ENCODE measurements at regions not wholly inside any gene's neighbourhood (a gene's known extent, or its start where the extent isn't known, plus 50 kb on each side); places are given as distances from the start of the nearest gene placed in this dataset.
A peak's percentile ranks its signal among the peaks of the same experiment; 100 is the strongest.
"Not testable (repeated sequence)": the region's sequence is repeated elsewhere in the genome, so short reads cannot be mapped to it uniquely, and the experiment has no call there.

DNA sequence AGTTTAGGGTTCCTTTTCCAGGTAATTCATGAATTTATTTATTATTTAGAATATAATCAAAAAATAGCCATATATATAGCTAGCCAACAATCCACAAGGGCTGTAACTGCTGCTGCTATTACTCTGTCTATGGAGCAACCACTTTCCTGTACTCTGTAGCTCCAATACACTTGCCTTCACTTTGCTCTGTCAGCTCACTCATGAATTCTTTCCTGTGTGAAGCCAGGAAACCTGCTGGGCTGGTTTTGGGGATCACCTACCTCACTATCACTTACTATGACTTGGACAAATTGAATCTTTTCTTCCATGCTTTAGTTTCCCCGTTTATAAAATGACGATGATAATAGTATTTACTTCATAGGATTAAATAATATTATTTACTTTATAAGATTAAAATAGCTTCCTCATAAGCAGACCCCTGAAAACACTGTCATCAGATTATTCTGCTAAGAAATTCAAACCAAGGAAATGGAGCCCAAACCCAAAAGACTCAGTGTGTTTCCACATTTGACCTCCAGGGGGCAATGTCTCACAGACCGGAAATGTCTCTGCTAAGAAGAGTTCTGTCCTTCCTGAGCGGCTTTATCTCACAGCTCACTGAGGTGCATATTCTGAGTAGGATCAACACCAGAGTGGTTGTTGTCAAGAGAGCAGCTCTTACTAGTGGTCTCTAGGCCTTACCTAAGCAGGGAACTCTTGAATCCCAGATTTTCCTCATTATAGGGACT lies 457.1 kb downstream of the DAD1 start:
- DNase-seq: peak; percentile 24

DNA sequence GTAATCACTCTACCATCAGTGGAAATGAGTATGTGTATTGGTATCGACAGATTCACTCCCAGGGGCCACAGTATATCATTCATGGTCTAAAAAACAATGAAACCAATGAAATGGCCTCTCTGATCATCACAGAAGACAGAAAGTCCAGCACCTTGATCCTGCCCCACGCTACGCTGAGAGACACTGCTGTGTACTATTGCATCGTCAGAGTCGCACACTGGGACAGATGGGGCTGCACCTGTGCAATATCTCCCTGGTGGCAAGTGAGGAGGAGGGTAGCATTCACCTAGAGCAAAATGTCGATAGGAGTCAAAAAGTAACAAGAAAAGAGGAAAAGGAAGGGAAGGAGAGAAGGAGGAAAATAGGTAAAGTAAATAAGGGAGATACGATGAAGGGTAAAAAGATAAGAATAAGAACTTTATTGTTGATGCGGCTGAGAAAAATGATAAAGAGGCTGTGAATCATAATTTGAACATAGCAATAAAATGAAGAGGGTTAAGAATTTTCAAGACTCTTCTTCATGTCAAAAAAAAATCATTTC lies 450.5 kb upstream of the OR4E1 start:
- no peak for DNase-seq

DNA sequence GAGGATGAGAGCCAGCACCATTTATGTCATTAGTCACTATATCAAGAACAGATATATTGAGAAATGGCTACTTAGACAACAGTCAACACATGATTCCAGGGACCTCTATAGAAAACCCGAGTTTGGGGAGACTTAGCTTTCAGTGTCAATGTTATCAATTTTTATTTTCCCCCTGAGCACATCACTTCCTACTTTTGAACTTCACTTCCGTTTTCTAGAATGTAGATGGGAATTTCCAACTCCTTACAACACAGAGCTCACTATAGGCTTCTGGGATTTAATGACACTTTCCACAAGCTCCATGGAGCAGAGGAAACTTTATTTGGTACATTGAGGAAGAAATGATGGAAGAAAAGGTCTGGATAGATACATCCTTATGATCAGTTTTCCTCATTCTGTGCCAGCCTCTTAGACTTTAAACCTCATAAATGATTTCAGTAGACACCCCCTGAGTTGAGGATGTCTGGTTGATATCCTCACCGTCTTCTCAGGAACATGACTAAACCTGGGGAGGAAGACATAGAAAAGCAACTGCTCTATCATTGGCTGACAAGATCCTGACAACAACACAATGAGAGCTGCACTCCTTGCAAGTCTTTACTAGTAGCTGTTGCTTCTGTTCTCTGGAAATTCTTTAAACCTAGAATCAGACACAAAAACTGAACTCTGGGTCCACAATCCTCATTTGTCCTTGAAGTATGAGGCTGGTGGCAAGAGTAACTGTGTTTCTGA lies 449.4 kb upstream of the OR4E1 start:
- DNase-seq: no peak

DNA sequence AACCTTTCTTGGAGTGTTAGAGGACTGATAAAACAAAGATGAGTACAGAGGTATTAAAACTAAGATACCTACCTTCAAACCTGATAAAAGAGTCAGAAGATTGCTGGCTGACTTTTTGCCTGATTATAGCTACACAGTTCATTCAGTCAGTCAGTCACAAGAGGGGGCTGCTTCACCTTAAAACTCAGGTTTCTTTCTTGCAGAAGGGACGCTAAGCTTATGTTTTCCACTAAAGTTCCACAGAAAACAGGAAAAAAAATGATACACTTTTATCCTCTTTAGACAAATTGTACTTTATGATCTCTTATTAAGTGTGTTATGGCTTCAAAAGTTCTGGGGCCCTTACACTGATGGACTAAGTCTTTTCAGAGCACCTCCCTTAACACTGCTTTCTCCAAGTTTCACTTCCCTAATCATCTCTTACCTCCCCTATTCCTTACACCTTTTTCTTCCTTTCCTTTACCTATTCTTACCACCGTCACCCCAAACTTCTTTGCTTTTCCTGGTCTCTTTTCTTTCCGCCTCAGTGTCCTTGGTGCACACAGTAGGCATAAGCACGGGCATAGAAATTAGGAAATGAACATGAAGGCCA lies 448.7 kb upstream of the OR4E1 start:
- no peak for DNase-seq

DNA sequence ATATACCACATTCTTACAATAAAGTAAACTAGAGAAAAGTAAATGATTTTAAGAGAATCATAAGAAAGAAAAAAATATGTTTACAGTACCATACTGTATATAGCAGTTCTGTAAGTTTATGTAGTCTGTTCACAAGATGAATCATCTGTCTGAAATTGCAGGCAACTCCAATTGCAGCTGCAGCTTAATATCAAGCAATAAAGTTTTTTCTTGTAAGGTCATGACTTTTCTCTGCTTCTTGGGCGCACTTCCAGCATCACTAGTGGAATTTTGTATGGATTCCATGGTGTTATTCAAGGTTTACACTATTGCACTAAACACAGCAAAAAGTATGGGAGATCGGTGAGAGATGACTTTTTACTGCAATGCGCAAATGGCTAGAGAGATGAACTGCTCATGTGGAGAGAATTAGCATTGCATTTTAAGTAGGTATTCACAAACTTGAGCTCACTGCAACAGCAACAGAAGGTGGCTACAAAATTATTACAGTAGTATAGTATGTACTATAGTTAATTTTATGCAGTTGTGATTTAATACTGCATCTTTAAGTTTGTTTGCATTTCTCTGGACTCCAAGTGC lies 445.4 kb upstream of the OR4E1 start:
- no peak for DNase-seq

DNA sequence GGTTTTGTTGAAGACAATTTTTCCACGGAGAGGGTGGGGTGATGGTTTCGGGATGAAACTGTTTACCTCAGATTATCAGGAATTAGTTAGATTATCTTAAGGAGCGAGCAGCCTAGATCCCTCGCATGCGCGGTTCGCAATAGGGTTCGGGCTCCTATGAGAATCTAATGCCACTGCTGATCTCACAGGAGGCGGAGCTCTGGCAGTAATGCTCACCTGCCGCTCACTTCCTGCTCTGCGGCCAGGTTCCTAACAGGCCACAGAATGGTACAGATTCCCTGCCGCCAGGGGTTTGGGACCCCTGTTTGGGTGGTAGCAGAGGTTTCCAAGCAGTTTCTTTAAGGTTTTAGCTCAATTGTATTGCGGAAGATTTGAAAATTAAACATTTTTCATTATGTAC lies 439.8 kb upstream of the OR4E1 start:
- no peak for DNase-seq

DNA sequence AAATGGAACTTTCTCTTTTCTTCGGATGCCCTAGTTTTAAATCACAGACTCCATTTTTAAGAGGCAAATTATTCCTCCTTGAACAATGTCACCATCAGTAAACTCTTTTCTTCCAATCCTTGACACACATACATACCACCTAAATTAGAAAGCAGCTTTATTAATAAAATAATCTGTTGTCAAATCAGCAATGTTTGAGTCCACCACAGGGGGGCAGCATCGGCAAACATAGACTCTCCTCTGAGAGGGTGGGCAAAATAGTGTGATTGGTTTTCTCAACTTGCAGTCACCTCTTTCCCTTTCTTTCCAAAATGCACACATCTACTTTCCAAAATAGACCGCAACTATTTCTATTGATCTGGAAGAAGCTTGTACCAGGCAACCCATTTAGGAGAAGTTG lies 438.4 kb upstream of the OR4E1 start:
- DNase-seq: peak; percentile 4

DNA sequence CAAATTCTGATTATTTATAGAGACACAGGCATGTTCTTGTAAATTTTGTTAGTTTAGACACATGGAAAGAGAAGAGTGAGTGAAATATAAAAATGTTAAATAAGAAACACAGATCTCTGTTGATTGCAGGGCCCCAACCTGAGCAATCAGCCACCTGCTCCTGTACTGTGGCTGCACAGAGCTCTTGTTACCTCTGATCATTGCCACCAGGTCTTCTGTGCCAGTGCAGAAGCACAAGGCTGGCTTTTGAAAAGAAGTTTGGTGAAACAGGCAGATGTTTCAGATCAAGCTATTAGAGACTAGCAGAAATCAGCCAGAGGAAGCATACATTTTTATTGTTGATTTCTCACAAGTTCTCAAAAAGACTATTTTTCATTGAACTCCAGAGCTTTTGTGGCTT lies 434.1 kb upstream of the OR4E1 start:
- DNase-seq: no peak

DNA sequence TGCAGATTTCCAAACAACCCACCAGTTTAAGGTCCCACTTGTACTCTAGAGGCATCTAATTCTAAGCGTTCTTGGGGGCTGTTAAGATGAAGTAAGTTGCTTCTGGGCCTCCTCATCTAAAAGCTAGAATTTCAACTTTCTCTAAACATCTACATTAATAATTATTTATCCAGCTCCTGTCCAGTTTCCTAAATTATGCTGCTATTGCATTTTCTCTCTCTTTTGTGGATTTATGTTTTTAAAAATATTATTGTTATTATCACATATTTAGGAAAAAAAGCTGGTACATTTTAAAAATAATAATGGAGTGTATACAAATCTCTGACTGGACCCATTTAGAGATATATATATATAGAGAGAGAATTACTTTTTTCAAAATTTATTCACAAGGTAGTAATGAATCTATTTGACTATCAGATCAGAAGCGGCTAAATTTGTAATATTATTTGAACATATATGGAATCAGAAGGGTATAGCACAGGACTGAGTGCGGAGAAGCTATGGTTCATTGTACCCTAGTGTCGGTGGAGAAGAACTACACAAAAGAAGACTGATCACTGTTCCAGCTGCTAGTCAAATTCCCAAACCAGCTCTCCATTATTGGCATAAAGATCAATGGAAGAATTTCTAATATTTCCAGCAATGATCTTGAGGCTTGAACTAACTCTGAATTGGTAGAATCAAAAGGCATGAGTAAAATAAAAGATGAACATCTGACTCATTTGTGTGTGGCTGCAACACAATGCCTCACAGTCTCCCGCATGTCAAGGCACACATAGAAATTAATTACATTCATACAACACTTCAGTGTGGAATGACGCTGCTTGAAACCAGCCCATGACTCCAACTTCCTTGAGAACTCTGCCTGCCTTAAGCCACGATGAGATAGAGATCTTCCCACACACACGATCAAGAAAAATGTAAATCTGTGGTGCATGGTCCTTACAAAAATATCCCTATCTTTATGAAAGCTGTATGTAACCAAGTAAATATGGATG lies 433.4 kb upstream of the OR4E1 start:
- DNase-seq: no peak

DNA sequence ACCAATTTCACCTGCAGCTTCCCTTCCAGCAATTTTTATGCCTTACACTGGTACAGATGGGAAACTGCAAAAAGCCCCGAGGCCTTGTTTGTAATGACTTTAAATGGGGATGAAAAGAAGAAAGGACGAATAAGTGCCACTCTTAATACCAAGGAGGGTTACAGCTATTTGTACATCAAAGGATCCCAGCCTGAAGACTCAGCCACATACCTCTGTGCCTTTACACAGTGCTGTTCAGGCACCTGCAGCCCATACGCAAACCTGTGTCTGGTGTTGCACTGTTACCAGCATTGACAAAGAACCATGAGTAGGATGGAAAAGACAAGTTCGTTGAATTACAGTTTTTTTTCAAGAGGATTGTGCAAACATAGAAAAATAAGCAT lies 432.0 kb upstream of the OR4E1 start:
- DNase-seq: no peak

DNA sequence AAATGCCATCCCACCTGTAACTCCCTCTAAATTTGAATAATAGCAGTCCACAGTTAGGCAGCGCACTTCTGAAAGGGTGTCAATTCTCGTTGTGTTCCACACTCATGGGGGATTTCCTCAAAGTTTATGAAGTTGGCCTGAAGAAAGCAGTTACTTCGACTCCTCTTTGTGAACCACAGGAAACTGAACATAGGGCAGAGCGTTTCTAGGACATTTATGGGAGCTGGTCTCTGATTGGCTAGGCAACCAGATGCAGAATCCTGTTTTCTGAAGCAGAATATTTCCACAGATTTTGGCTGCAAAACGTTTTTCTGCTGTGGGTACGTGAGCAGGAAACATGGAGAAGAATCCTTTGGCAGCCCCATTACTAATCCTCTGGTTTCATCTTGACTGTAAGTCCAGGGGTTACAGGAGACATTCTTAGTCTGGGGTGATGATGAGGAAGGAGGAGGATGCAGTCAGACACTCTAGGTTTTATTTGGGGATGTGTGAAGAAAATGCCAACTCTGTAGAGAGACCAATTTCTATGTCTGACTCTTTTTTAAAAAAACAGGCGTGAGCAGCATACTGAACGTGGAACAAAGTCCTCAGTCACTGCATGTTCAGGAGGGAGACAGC lies 431.5 kb upstream of the OR4E1 start:
- no peak for DNase-seq

DNA sequence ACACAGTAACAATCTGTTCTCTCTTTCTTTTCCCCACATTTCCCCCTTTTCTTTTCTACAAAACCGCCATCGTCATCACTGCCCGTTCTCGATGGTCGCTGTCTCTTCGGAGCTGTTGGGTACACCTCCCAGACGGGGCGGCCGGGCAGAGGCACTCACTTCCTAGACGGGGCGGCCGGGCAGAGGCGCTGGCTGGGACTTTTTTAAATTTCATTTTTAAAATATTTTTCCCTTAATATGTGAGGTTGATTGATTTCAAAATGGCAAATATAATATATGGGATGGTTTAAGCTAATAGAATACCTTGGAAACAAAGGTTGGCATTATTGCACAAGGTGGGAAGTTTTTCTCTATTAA lies 427.1 kb upstream of the OR4E1 start:
- DNase-seq: not testable (repeated sequence)

DNA sequence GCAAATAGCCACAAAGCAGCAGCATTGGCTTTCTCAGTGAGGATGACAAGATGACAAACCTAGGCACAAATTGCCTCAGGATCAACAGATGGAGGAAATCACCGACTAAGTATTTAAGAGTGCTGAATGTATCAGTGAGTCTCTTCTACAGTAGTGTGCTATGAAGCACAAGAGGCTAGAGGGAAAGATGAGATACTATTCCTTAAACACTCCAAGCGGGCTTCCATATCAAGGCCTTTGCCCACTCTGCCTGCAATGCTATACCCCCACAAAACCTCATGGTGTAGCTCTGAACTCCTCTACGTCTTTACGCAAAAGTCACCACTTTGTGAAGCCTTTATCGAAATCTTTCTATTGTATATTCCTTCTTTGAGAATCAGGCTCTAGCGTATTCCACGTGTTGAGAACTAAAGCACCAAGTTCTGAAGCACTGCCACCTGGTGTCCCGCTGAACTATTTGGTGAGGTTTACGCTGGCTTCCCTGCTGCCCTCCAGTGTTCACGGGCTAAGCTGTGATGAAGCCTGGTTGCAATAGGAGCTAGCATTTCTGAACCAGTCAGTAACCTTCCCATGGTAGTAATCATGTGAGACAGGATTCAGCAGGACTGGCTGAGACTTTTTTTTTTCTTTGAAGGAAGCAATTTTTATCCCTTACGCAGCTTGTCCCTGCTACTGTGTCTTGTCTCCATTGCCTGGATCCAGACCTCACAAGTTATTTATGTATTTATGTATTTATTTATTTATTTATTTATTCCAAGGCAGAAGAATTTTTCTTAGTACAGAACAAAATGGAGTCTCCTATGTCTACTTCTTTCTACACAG lies 426.5 kb upstream of the OR4E1 start:
- peak; percentile 21 for DNase-seq

DNA sequence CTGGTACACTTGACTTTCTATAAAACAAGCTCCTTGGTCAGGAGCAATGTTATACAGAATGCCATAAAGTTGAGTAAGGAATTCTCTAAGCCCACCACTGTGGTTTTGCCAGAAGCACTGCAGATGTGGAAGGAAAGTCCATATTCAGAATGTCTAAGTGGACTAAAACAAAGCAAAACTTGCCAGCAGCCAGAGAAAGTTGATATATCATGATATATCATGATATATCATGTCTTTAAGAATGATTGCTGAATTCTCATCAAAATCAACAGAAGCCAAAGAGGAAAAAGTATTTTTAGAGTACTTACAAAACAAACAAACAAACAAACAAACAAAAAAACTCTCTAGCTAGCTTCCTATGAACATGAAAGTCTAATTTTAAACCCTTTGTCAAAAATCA lies 424.8 kb upstream of the OR4E1 start:
- DNase-seq: no peak

DNA sequence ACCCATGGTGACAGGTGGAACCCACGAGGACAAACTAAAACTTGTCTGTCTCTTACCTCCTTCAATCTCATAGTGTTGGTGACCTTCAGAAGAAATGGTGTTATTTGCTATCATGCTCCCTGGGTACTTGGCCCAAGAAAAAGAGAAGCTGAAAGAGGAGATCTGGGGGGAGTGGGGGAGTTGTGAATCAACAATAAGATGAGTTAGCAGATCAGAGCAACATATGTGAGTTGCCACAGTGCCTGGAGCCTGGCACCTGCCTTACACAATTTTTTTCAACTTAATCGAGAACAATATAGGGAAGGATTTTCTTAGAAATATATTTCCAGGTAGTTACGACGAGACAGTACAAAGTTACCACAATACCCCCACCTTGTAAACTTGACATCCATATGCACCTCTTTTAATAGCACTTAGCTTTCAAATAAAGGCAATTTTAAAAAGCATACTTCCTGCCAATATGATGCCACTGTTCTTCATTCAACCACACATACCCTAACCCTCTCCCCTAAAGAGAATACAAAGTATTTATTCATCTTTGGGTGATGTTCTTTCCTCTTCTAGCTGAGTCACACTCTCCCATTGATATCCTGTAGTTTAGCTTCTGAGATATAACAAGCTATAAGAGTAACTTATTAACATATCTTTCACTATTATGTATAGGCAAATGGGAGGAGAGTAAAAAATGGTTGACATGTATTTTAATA lies 424.1 kb upstream of the OR4E1 start:
- DNase-seq: no peak

DNA sequence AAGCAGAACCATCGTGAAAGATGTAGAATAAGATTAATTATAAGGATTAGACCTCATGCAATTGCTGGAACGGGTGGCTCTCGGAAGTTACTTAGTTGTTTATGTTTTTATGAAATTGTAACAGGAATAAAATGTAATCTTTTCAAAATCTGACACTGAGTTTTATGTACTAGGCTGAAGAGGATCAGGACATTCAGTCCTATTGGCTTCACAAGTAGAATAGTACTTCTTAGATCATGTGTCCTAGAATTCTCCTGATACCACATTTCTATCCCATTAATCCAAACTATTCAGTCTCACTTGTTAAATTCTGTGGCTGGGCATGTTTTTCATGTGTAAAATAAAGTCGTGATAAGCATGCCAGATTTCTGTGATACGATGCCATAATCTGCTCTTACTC lies 423.5 kb upstream of the OR4E1 start:
- DNase-seq: no peak

DNA sequence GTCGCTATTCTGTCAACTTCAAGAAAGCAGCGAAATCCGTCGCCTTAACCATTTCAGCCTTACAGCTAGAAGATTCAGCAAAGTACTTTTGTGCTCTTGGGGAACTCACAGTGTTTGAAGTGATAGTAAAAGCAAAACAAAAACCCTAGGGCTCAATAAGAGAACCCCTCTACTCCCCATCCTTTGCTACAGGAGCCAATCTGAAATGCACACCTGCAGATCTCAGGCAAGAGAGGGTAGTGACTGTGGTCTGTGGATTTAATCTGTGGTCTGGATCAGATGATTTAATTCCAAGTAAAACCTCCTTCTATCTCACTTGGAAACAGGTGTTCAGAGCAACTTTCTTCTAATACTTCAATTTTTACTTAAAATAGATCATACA lies 422.9 kb upstream of the OR4E1 start:
- DNase-seq: no peak

DNA sequence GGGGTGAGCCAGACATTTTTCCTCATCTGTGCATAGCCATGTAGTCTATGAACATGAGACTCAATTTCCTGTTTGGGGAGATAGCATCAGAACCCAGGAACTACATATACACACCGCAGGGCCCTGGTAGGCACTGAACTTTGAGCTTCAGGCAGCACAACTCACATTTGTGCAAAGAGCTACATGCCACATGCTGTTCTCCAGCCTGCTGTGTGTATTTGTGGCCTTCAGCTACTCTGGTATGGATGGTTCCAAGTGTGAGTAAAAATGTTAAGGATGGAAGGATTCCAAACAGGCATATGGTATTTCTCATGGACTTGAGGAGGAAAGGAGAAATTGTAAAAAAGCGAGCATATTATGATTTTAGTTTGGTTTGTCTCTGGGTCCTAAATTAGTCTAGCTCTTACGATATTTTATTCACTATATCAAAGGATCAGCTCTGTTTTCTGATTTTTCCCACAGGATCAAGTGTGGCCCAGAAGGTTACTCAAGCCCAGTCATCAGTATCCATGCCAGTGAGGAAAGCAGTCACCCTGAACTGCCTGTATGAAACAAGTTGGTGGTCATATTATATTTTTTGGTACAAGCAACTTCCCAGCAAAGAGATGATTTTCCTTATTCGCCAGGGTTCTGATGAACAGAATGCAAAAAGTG lies 422.4 kb upstream of the OR4E1 start:
- no peak for DNase-seq

DNA sequence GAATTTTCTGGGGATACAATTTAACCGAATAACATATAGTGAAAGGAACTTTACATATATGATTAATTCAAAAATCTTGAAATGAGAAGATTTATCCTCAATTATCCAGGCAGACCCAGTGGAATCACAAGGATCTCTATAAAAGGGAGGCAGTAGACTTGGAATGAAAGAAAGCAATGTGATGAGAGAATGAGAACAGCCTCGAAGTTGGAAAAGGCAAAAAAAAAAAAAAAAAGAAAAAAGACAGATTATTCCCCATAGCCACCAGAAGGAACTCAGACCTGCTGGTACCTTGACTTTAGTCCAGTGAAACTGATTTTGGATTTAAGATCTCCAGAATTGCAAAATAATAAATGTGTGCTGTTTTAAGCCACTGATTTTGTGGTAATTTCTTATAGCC lies 416.3 kb upstream of the OR4E1 start:
- DNase-seq: no peak

Data from NCI-H69 (cell line).